NAMALWA (cell line): ENCODE measurements at regions not wholly inside any gene's neighbourhood (a gene's known extent, or its start where the extent isn't known, plus 50 kb on each side); places are given as distances from the start of the nearest gene placed in this dataset.

ENCODE experiments used
- DNase-seq: peaks from one replicate; pipeline ENCODE4 v3.0.0-alpha.2; 2015; ENCODE audit warnings: low spot score

DNA sequence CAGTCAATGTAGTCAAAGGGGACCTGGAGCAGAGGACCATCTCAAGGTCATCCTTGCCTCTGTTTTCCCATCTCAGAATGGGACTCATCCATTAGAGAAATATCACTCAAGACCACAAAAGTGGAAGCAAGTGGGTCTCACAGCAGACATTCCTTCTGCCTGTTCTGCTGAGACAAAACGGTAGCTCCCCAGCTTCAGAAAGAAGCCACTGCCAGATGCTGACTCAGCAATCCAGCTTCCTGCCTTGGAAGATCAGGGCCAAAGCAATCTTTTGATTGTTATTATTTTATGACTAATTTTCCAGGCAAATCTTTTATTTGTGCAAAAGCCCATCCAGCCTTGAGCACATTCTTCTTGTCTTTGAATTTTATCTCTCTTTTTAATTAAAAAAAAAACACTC, 86.8 kb downstream of the CCT6B start:
- no peak for DNase-seq

DNA sequence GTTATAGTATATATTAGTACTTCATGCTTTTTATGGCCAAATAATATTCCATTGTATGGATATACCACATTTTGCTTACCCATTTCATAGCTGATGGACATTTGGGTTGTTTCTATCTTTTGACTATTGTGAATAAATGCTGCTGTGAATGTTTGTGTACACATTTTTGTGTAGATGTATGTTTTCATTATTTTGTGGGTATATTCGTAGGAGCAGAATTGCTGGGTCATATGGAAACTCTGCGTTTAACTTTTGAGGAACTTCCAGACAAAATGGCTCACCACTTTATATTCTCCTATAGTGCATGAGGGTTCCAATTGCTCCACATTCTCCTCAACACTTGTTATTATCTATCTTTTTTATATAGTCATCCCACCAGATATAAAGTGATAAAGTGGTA, 88.6 kb downstream of the CCT6B start:
- no peak for DNase-seq

DNA sequence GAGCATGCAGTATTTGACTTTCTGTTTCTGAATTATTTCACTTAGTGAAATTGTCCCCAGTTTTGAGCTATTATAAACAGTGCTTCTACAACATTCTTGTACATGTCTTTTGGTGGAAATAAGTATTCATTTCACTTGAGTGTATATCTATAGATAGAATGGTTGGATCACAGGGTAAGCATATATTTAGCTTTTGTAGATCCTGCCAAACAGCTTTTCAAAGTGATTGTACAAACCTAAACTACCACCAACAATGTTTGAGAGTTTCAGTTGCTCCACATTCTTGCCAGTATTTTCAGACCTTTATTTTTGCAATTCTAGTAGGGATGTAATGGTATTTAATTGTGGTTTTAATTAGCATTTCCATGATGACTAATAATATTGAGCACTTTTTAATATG, 91.6 kb downstream of the CCT6B start:
- no peak for DNase-seq

DNA sequence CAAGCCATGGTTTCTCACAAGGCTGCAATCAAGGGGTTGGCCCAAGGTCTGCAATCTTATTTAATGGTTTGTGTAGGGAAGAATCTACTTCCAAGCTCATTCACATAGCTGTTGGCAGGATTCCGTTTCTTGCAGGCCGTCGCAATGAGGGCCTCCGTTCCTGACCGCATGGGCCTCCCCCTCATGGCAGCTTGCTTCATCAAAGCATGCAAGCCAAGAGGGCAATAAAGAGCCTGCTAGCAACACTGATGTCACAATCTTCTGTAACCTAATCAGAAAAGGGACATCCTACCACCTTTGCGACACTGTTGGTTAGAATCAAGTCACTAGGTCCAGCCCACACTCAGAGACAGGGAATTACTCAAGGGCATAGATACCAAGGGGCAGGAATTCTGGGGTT, 95.5 kb downstream of the CCT6B start:
- DNase-seq = no peak

DNA sequence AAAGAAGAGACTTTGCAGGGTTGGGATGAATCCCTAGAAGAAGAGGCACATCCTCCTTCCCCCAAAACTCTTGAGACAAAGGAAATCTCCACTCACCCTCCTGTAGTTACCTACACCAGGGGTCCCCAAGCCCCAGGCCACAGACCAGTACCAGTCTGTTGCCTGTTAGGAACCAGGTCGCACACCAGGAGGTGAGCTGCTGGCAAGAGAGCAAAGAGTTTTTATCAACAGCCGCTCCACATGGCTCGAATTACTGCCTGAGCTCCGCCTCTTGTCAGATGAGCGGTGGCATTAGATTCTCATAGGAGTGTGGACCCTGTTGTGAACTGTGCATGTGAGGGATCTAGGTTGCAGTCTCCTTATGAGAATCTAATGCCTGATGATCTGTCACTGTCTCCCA, 98.9 kb downstream of the CCT6B start:
- DNase-seq = no peak

DNA sequence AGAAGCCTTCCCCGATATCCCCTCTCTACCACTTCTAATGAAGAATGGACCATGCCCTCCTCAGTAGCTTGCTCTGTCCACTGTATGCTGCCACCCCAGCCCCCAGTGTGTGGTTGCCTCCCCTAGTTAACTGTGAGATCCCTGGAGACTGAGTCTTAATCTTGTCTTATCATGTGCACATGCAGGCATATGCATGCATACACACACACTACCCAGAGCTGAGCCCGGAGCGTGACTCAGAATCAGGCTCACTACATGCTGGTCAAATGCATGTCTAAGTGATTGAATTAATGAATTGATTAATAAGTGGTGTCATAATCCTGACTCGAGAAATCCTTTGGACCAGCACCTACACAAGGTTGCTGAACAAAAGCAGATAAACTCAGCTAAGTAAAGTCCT, 99.4 kb downstream of the CCT6B start:
- DNase-seq = no peak

DNA sequence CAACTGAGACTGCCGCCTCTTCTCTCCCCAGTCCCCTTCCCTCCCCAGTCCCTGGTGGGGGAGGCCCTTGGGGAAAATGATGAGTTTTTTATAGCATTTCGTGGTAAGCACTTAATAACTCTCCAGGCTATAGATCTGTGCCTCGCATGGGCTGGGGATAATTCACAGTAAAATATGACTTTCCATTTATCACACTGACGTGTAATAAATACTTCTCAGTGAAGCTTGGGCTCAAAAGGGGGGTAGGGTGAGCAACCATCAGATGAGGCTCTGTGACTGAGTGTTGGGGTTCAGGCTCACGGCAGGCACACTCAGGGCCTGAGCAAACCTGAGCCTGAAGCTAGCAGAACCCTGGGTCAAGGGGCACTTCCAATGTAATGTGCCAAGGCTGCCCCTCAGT, 101.6 kb downstream of the CCT6B start:
- no peak for DNase-seq

DNA sequence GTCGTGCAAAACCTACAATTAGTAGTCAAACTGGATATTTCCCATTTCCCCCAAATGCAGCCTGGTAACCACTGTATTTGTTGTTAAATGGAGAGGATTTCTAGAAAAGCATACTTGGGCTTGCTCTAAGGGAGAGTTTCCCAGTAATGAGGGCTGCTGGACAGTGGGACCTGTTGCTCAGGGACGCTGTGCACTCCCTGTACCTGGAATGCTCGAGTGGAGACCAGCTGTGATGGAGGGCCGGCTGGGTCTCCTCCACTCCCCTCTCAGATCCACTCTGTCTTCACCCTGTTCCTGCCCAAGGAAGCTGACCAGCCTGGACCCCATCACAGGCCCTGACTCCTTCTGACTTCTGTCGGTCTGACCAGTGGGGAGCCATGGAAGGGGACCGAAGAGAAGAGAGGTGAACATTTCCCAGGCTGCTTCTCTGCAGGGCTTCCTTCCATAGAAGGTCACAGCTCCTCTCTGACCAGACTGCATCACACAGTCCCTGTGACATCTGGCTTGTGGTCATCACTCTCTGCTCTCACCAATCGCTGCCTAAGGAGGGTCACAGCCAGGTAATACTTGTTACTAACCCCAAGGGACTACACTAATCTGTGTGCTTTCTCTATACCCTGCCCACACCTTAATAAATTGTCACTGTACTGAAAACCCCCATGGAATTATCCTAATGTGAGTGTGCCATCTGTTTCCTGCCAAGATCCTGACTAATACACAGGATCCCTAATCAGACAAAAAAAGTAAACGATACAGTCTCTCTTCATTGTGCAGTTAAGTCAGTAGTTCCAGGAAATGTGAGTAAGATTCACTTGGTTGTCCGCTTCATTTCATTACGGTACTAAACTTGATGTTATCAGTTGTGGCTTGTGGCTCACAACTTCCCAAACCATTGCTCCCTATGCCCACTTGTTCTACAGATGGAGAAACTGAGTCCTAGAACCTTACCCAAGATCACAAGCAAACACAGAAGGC, 102.4 kb downstream of the CCT6B start:
- no peak for DNase-seq

DNA sequence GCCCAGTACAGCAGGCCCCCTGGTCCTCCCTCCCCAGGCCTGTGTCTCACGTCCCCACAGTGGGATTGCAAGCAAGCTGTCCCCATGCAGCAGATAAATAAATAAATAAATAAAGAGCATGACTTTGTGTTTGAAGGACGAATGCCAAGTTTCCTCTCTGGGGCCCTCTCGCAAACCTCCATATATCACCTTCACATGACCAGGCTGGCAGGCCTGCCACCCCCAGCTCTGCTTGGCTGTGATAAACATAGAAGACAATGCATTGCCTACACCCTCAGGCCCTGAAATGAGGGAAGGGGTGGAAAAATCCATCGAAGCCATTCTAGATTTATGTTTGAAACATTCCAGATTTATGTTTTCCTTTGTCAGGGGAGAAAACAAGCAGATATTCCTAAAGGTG, 107.3 kb downstream of the CCT6B start:
- DNase-seq = no peak

DNA sequence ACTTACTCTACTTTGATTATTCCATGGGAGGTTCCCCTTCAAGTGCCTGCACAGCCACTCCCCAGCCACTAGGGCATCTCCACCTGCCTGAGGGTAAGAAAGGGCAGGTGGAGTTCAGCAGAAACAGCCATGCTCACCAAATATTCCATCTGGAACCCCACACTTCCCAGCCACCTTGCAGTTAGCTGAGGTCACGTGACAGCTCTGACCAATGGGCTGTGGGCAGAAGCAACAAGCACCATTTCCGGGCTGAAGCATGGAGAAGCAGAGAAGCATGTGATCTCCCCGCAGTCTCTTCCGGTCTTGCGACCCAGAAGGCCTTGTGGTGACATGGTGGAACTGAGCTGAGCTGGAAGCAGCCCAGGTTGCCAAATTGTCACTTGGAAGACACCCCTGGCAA, 108.6 kb downstream of the CCT6B start:
- peak; percentile 11 for DNase-seq

DNA sequence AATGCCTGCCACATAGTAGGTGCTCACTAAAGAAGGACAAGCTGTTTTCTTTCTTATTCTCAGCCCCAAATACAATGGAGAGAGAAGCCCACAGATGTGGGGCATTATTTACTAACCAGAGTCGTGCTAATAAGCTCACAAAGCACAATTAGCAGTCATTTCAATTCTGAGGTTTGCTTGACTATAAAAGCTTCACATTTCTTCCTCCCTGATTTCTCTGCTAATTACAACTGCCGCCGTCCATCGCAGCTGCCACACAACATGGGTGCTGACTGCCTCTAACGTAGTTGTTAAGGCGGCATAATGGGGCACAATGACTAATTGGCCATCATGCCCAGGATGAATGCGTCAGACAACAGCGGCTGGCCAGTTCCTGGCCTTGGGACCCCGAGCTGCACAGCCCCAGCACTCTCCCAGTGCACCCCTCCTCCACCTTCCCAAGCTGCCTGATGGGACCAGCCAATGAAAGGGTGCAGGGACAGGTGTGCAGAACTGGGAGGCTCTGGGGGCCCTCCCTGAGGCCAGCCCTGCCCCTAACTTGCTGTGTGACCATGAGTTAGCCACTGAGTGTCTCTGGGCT, 109.2 kb downstream of the CCT6B start:
- no peak for DNase-seq

DNA sequence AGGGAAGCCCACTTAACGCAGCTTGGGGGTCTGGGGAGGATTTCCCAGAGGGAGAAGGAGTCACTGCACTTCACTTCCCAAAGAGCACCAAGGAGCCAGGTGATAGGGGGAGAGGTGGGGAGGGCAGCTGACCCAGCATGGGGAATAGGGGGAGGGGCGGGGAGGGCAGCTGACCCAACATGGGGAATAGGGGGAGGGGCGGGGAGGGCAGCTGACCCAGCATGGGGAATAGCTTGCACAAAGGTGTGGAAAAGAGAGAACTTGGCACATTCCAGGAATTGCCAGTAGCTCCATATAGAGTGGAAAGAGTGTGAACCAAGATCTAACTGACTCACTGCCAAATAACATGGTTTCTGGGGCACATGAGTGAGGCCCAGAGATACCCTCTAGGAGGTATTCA, 110.3 kb downstream of the CCT6B start:
- no peak for DNase-seq

DNA sequence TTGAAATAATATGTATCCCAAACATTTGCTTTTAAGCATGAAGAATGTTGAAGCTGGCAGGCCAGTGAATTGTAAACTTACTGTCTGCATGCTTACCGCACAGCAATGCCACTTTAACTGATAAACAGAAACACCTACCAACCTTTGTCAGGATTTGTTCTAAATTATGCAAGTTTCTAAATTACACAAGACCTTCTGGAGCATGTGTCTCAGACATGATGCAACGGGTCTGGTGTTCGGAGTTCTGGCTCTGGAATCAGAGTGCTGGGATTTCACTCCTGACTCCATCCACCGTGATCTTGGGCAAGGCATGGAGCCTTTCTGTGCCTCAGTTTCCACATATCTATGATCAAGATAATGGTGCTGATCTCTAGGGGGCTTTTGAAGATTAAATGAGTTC, 111.2 kb downstream of the CCT6B start:
- DNase-seq = no peak

DNA sequence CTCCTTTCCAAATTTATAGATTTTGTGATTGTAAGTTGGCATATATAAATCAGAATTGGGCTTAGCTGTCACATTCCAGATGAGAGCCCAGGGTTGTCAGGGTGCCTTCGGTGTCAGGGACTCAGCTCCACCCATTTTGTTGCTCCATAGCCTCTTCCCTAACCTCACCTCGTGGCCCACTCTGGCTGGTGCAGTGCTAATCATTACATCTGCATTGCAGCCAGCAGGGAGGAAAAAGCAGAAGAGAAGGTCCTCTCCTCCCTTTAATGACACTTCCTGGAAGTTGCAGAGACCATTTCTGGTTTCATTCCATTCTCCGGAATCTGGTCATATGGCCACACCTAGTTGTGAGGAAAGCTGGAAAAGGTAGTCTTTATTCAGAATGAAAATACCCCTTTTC, 113.3 kb downstream of the CCT6B start:
- no peak for DNase-seq

DNA sequence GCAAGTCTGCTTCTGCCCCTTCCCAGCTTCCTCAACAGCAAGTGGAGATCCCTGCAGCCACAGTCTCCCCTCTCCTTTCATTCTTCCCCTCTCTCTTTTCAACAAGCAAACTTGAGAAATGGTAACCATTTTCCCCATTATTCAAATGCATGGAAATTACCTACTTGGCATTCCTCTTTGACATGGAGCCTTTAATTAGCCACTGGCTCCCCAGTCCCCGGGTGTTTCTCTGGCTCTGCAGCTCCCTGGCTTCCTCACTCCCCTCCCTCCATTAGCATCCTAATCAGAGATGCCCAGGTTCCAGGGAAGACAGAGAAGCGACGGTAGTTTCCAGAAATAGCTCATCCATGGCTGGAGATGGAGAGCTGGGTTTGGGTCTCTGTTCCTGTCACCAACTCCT, 116.0 kb downstream of the CCT6B start:
- DNase-seq = no peak

DNA sequence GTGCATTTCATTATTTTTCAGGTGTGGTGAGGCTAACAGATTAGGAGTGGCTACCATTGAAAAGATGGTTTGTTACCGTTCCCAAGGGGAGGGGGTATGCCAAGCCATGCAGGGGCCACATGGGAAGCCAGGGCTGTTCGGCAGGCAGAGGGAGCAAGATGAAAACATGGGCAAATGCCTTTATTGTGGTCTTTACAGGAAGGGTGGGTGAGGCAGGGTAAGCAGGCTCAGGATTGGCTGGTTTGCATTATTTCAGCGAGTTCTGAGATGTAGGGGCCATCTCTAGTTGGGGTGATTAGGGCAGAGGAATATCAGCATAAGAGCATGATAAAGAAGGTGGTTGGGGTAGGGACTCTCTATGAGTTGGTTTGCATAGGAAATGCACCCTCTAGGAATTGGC, 117.6 kb downstream of the CCT6B start:
- DNase-seq = no peak

DNA sequence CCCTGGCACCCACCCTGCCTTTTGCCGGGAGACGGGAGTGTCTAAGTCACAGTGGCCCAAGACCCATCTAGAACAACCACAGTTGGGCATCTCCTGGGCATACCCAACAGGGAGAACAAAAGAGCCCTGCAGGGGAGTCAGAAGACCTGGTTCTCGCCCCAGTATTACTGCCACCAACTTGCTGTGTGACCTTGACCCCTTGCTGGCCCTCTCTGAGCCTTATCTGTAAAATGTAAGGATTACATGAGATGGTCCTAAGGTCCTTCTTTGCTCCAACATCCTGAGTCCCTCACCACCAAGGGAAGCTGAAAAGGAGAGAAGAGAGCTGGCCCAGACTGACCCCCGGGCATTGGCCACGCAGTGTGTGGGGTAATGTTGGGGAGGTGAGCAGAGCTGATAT, 119.0 kb downstream of the CCT6B start:
- DNase-seq = no peak

DNA sequence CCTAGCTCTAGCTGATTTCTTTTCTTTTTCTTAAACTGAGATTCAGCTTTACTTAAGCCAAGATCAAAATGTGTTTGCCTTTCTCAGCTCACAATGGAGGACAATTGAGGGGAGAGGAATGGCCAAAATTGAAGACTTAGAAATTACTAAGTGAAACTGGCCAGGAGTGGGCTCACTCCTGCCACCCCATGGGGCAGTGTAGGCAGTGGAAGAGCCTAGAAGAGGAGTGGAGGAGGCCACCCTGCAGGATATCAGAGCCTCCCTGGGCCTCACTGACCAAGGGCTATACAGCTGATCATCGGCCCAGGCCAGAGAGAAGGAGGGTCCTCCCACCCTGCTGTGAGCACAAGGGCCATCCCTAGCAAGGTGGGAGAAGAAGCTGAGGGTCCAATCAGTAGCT, 119.8 kb downstream of the CCT6B start:
- no peak for DNase-seq

DNA sequence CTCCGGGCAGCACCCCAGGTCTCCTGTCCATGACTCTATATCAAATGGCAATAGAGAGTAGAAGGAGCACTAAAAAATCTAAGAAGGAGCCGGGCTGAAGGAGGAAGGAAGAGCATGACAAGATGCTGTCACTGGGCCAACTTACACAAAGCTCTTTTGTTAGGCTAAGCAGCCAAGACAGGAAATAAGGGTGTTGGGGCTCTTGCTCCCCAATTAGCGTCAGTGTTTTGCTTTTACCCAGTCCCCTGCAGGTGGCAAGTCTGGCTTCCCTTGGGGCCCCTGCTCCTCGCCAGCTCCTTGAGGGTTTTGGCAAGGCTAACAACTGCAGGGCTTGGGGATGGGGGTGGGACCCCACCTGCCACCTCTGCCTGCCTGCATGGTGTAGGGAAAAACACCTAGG, 120.5 kb downstream of the CCT6B start:
- no peak for DNase-seq

DNA sequence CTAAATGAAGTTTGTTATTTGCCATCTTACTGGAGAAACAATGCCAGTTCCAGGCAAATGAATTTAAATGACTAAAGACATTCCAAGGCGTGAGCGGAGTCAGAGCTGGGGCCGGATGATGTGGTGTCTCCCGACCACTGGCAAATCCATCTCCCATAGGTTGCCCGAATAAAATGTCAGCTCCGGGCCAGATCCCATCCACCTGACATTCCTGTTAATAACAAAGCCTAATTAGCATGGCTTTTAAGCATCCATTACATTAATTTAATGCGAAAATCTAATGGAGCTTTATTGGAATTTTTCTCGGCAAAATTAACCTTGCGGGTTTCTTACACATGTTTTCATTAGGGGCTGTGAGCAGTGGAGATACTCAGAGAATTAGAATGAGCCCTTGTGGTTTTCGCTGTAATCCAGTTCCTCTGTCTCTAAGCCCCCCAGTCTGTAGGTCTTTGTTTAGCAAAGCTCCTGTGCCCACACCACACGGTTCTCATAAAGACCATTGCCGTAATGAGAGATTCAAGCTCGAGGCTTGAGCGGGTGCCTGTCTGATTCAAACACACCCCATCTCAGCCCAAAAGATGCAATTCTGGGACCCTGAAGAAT, 123.3 kb downstream of the CCT6B start:
- DNase-seq = no peak

DNA sequence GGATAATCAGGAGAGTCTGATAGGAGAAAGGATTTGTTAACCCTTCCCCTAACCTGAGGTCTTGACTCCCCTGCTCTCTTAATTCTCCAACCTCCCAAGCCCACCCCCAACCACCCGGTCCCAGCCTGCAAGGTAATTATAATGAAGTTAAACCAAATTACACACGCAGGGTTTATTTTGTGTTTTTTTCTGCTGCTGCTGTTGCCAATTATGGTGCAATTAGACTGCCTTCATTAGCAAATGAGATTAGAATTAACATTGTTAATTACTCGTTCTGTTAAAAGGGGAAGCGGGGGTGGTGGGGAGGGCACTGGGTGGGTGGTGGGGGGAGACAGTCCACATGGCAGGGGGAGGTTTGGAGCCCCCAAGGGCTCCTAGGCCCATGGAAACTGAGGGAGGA, 128.9 kb downstream of the CCT6B start:
- DNase-seq = no peak

DNA sequence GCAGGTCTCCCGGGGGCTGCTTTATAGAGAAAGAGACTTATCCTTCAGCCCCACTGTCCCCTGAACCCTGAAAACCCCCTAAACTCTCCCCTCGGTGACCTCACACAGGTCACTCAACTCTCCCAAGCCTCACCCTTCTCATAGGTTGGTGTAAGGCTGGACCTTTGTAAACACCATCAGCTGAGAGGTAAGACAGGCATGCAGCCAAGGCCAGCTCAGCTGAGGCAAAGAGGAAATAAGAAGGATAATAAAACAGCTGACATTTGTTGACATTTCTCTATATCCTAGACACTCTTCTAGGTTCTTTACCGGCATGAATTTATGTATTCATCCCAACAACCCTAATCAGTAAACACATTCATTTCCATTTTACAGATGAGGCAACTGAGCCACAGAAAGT, 134.3 kb downstream of the CCT6B start:
- DNase-seq = no peak

DNA sequence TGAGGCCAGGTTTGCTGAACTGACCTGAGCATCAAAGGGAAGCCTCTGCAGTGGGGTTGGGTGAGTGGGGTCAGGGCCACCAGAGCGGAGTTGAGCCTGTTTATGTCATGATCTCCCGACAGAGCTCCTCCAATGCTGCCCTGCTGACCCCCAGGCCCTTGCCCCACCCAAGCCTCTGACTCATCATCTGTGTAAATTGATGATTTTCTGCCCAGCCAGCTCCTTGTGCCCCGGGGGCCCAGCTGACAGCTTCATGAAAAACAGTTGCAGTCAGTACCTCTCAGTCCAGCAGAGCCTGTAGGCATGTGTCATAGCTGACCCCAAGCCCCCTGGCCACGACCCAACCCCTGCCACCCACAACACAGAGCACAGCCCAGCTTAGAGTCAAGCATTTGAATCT, 134.9 kb downstream of the CCT6B start:
- no peak for DNase-seq
